ENCODE measurements at regions not wholly inside any gene's neighbourhood (a gene's known extent, or its start where the extent isn't known, plus 50 kb on each side); places are given as distances from the start of the nearest gene placed in this dataset.
A peak's percentile ranks its signal among the peaks of the same experiment; 100 is the strongest.
"Not testable (repeated sequence)": the region's sequence is repeated elsewhere in the genome, so short reads cannot be mapped to it uniquely, and the experiment has no call there.

- no peak for DNase-seq
Observed at GRCh38 chr16:72657164-72657563, 390.8 kb downstream of the ZFHX3 start.

DNA sequence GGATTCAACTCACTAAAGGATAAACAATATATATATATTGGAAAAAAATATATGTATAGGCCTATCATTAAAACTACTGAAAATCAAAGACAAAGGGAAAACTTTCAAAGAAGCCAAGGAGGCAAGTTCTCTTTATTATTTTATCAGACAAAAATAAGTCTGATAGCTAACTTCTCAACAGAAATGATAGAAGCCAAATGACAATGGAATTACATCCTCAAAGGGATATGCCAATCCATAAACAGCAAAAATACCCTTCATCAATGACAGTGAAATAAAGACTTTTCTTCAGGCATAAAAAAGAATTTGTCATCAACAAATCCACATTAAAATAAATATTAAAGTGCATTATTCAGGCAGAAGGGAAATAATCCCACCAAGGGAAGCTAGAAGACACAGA is 393.4 kb downstream of the ZFHX3 start:
- no peak for DNase-seq

DNA sequence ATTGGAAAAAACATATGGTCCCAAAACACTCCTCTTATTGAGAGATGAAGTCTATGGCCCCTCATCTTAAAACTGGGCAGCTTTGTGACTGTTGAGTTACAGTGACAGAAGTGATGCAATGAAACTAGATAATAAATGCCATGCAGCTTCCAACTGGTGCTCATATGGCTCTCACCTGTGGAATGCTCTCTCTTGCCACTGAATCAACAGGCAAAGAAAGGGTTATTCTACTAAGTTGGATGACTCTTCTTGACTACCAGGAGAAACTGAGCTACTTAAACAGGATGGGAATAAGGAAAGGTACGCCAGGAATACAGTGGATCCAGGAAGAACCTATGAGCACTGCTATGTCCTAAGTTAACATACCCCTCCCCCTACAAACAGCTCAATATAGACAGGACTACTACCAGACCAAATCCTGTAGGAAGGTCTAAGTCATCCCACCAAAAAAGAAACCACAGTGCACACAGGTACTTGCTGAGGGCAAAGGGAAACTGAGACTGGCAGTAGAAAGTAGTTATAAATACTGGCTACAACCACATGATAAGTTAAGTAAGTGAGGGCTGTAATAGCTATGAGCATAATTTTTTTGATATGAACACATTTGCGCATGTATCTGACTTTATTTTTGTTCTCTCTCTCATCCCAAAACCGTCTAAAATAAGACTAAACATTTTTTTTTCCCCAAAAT is 398.5 kb downstream of the ZFHX3 start:
- DNase-seq, result no peak

DNA sequence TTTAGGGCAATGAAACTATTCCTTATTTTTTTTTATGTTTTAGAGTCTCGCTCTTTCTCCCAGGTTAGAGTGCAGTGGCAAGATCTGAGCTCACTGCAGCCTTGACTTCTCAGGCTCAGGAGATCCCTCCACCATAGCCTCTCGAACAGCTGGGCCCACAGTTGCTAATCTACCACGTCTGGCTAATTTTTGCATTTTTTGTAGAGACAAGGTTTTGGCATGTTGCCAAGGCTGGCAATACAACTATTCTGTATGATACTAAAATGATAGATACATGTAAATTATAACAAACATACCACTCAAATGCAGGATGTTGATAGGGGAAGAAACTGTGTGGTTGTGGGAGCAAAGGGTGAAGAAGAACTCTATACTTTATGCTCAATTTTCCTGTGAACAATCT is 401.3 kb downstream of the ZFHX3 start:
- DNase-seq, result no peak

- DNase-seq, result no peak
Observed at GRCh38 chr16:72645538-72645937, 402.4 kb downstream of the ZFHX3 start.

DNA sequence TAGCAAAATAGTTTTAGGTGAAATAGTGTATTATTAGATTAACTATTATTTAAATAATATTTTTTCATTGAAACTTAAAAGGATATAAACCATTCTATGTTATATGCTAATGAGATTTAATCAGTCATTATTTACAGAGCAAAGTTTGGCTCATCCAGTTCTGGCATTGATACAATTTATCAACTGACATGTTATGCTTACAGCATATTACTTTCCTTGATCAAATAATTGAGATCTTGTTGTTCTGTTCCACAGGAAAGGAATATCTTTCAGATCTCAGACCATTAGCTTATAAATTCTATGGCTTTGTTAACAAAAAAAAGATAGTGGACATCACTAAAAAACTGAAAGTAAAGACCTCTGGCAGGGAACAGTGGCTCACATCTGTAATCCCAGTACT is 403.0 kb downstream of the ZFHX3 start:
- no peak for DNase-seq

DNA sequence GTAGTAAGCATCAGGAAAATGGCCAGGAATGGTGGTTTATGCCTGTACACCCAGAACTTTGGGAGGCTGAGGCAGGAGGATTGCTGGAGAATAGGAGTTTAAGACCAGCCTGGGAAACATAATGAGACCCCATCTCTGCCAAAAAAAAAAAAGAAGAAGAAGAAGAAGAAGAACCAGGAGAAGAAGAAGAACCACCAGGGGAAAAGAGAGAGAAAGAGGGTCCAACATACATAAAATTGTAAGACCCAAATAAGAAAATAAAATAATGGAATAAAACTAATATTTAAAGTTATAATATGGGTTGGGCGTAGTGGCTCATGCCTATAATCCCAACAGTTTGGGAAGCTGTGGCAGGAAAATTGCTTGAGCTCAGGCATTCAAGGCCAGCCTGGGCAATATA is 408.4 kb downstream of the ZFHX3 start:
- no peak for DNase-seq

DNA sequence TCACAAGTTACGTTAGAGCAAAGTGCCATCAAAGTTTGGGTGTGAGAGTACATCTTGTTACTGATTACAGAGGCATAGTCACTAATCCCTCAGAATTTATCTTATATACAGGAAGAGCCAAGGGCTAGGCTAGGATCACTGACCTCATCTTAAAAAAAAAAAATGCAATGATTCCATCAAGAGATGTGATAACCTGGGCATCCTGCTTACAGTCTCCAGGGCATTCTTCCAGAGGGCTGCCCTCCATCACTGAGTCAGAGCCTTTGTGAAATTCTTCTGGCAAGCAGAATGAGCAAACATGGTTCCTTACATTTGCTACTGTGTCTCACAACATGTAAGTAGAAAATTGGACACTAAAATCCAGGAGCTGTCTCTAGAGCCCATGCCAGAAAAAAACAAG is 410.6 kb downstream of the ZFHX3 start:
- peak; percentile 59 for DNase-seq

- no peak for DNase-seq
Observed at GRCh38 chr16:72635694-72636093, 412.2 kb downstream of the ZFHX3 start.

GRCh38 chr16:72635104-72635503 is 412.8 kb downstream of the ZFHX3 start:
- DNase-seq, result no peak

- not testable (repeated sequence) for DNase-seq
Observed at GRCh38 chr16:72627182-72627896, 420.6 kb downstream of the ZFHX3 start.

- no peak for DNase-seq
Observed at GRCh38 chr16:72626623-72627022, 421.3 kb downstream of the ZFHX3 start.

GRCh38 chr16:72621651-72622050 is 426.3 kb downstream of the ZFHX3 start:
- peak; percentile 12 for DNase-seq

DNA sequence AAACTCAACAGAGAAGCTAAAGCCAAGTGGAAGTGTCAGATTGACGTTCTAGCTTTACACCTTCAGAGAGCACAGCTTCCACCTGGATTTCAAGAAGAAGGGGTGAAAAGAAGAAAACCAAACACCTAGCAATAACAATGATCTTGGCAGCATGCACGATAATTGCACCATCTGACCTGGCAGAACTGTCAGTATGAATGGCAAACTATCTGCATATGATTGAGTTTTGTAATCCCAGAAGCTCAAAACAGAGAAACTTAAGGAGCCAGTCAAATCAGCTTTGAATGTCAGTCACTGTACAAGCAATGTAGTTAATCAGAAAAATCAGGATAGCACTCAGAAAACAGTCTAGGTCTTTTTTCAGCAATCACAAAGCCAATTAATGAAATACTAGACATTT is 427.1 kb downstream of the ZFHX3 start:
- no peak for DNase-seq

- DNase-seq, result no peak
Observed at GRCh38 chr16:72620348-72620747, 427.6 kb downstream of the ZFHX3 start.

DNA sequence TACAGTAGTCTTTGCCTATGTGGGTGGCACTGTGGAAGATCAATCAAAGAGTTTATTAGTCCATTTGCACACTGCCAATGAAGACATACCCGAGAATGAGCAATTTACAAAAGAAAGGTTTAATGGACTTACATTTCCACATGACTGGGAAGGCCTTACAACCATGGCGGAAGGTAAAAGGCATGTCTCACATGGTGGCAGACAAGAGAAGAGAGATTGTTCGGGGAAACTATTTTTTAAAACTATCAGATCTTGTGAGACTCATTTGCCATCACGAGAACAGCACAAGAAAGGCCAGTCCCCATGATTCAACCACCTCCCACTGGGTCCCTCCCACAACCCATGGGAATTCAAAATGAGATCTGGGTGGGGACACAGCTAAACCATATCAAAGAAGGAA is 432.1 kb downstream of the ZFHX3 start:
- DNase-seq, result no peak

DNA sequence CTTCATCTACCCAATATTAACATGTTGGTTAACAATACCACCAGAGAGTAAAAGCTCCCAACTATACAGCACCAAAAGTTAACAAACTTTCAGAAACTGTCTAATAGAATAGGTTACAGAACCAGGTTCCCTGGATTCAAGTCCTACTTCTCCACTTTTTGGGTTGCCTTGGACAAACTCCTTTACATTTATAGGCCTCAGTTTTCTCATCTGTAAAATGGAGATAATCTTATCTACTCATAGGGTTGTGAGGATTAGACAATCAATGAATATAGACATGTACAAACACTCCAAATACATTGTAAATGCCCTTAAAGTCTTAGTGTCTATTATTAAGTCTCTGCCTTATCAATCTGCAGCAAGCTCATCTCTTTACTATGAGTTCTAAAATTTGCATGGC is 435.2 kb downstream of the ZFHX3 start:
- DNase-seq, result no peak

- peak; percentile 25 for DNase-seq
Observed at GRCh38 chr16:72612256-72612655, 435.7 kb downstream of the ZFHX3 start.

DNA sequence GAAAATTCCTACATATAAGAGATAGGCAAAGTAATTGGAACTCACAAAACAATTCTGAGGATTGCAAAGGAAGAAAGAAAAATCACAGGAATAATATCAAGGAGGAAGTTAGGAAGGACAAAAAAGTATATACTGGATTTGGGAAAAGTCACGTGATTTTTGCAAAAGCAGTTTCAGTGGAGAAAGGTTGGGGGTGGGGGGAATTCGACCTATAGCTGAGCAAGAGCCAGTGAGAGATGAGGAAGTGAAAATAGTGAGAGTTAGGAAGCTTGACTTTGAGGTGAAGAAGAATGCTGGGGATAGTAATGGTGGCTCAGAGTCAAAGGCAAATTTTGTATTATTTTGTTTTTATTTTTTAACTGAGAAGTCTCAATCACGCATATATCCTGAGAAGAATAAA is 438.0 kb upstream of the PMFBP1 start:
- no peak for DNase-seq

GRCh38 chr16:72609066-72609465 is 437.1 kb upstream of the PMFBP1 start:
- DNase-seq, result no peak

GRCh38 chr16:72604375-72604774 is 432.4 kb upstream of the PMFBP1 start:
- DNase-seq, result no peak

- no peak for DNase-seq
Observed at GRCh38 chr16:72602499-72602898, 430.5 kb upstream of the PMFBP1 start.

- DNase-seq, result no peak
Observed at GRCh38 chr16:72598696-72599095, 426.7 kb upstream of the PMFBP1 start.

DNA sequence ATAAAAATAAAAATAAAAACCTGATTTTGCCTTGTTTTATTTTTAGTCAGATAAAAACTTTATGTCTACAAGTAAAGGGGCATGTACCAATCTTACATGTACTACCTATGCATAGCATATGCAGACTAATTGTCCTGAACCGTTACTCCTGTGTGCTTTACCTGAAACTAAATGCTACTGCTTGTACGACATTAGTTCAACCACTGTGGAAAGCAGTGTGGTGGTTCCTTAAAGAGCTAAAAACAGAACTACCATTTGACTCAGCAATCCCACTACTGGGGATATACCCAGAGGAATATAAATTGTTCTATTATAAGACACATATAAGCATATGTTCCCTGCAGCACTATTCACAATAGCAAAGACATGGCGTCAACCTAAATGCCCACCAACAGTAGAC is 426.0 kb upstream of the PMFBP1 start:
- DNase-seq, result no peak

GRCh38 chr16:72596373-72596772 is 424.4 kb upstream of the PMFBP1 start:
- DNase-seq, result no peak
